NCI-H524 treated with DMSO at 0.1 percent for 48 hours (cell line): ENCODE measurements at regions not wholly inside any gene's neighbourhood (a gene's known extent, or its start where the extent isn't known, plus 50 kb on each side); places are given as distances from the start of the nearest gene placed in this dataset.

Experiments
- DNase-seq: peaks from one replicate; lab custom pipeline; 2025; lab: John Stamatoyannopoulos, UW

DNA sequence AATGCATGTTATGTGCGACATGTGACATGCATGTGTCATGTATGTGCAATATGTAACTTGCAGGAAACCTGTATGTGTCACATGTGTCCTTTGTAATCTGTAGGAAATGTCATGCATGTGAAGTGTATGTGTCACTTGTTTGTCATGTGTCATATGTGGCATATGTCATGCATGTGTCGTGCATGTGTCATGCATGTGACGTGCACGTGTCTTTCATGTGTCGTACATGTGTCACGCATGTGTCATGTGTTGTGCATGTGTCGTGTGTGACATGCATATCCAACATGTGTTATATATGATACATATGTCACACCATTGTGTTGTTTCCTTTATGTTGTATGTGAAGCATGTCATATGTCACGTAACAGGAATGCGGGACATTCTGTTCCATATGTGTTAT, 2153.2 kb upstream of the PIK3C3 start:
- DNase-seq, result no peak

DNA sequence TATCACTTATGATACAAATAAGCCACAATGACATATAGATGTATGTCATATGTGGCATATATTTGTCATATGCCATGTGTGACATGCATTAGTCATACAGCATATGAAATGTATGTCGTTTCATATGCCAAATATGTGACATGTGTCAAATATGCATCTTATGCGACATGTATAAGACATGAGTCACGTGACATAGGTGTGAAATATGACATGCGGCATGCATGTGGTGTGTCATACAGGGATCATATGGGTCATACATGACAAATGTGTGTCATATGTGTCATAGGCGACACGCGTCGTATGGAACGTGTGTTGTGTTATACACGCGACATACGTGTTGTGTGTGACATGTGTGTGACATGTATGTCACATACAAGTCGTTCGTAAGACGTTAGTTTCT, 2154.0 kb upstream of the PIK3C3 start:
- DNase-seq, result no peak

DNA sequence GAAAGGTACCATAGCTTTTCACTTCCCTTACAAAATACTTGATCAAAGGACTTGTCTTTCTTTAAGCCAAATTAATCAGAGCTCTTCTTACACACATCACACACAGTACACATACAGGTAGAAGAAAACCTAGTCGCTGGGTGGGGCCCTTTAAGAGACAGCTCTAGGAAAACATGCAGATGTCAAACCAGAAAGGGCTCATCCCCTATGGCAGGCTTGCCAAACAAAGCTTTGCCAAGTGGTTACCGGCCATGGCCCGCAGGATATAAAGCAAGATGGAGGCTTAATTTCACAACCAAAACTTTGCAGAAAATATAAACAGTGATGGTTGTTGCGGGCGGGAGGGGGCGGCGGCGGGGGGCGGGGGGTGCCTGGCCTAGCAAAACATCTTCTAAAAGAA, 2156.0 kb upstream of the PIK3C3 start:
- no peak for DNase-seq

- no peak for DNase-seq
Observed at GRCh38 chr18:39796393-39796792, 2158.6 kb upstream of the PIK3C3 start.

DNA sequence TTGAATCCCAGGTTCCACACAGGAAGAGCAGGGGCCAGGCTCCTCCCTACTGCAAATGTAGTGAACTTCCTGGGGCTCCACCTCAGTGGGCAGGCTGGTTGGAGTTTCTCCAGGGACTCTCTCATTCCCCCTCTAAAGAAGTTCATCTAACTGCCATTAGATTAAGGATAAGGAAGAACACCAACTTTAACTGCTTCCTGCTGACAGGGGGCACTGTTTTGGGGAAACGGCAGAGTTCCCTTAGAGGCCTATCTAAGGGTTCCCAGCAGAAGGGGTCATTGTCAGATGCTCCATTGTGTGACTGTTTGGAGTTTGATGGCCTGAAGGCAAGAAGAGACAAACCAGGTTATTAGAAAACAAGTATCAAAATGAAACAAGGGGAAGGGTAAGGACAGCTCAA, 2159.7 kb upstream of the PIK3C3 start:
- no peak for DNase-seq

DNA sequence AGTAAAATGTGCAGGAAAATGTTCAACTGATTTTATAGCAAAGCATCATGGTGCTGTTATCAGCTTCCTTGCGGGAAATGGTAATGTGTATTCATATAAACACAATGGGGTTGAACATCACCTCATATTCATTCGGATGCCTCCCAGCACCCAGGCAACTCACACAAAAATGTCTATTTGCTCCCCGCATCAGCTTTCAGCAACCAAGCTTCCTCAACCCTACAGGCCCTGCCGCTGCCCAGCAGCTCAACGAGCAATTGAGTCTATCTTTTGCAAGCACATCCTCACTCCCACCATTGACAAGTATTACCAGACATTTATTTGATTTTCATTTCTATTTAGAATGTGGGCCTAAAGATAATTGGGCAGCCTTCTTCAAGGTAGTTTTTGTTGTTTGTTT, 2161.4 kb upstream of the PIK3C3 start:
- DNase-seq, result no peak

DNA sequence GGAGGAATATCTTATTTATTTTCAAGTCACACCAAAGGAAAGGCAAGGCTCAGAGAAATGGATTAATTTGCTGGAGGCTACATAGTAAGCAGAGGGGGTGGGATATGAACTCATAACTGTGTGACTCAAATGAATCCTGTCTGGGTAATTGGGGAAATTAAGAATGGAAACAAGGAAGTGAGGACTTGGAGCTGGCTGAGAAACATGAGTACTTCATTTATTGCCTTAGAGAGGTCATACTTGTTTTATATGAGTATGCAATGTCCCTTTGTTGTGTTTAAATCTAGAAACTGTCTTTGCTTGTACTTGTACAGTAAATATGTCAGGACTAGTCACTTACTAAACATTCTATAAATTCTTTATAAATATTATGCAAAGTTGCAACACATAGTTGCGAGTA, 2166.7 kb upstream of the PIK3C3 start:
- DNase-seq, result no peak

- DNase-seq, result no peak
Observed at GRCh38 chr18:39786477-39786876, 2168.6 kb upstream of the PIK3C3 start.

DNA sequence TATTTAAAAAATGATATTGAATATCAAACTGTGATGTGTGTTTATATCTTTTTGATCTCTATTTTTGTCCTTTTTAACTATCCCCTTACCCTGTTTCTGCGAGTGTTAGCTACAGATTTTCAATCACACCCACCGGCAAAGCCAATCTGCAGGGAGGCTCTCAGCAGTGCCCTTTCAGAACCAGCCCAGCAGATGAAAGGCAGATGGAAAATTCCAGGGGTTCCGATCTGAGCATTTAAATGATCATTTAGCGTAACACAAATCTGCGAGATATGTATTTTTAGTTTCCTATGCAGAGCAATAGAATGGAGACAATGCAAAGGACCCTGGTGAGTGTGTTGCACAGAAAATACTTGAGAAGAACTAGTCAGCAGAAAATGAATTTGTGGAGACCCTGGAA, 2170.5 kb upstream of the PIK3C3 start:
- DNase-seq, result no peak

DNA sequence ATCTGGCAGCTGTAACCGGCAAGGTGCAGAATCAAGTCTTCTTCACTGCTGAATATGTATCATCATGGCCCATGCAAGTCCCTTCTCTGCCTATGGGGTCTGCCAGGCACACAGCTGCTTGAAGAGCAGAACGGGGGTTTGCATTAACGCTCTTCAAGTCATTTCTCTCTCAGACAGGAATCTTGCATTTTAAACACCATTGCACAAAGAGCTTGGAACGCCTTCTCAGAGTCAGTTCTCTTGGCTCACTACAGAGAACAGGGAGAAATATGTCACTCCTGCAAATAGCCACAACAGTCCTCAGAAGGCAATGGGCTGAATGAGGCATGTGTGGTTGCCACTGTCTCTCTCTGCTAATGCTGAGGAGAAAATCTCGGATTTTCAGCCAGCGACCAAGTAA, 2173.5 kb upstream of the PIK3C3 start:
- no peak for DNase-seq

- no peak for DNase-seq
Observed at GRCh38 chr18:39780774-39781173, 2174.3 kb upstream of the PIK3C3 start.

- no peak for DNase-seq
Observed at GRCh38 chr18:39779926-39780325, 2175.1 kb upstream of the PIK3C3 start.

GRCh38 chr18:39776766-39777165, 2178.3 kb upstream of the PIK3C3 start:
- no peak for DNase-seq

GRCh38 chr18:39774957-39775598, 2180.0 kb upstream of the PIK3C3 start:
- DNase-seq, result no peak

DNA sequence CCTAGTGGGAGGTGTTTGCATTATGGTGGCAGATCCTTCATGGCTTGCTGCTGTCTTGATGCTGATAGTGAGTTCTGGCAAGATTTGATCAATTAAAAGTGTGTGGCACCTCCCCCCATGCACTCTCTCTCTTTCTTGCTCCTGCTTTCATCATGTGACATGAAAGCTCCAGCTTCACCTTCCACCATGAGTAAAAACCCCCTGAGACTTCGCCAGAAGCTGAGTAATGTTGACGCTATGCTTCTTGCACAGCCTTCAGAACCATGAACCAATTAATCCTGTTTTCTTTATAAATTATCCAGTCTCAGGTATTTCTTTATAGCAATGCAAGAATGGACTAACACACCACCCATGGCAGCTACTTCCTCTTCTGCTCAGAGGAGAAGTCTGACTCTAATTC, 2181.4 kb upstream of the PIK3C3 start:
- no peak for DNase-seq

DNA sequence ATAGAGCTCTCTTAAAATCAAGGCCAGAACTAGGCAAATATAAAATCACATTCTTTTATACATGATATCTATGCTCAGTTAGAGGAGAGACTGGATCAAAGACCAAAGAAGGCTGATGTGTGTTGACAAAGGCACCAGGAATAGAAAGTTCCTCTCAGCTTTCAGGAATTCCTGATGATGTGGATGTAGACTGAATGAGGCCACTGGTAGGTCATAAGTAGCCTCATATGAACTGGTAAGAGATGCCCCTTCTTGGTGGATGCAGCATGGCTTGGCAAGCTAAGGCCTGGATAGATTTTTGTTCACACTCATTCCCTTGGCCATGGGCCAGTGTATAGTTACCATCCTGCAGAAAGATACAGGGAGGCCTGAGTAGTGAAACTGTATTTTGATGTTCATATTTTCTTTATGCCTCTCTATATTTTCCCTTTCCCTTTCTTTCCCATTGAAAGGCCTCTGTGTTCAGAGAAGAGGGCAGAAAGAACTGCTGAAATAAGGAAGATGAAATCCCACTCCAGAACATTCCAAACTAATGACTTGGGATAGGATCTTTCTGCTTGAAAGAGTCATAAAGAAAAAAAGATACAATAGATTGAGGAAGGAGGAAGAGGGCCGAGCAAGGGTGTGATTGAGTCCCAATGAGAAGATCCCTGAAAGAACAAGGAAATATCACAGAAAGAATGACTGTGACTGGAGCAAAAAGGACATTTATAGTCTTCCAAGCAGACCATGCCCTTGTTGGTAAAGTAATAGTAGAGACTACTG, 2182.7 kb upstream of the PIK3C3 start:
- DNase-seq, result no peak

GRCh38 chr18:39770399-39770798, 2184.6 kb upstream of the PIK3C3 start:
- no peak for DNase-seq

- DNase-seq, result no peak
Observed at GRCh38 chr18:39764873-39765272, 2190.2 kb upstream of the PIK3C3 start.

DNA sequence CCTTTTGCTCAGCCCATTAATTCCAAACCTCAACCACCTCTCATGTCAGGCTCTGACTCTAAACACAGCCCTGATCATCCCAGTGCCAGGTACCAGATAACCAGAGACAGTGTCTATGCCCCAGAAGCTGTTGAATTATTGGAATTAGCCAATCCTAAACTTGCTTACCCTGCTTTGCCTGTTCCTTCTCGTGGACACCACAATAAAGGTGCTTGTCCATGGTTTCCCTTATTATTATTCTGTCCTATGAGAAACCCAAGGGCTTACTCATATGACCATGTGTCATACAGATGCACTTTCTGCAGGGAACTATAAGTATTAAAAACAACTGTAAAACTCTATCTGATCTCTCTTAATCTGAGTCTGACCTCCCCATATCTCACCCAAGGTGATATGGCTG, 2193.8 kb upstream of the PIK3C3 start:
- DNase-seq, result no peak

GRCh38 chr18:39759926-39760325, 2194.3 kb upstream of the CELF4 start:
- no peak for DNase-seq

GRCh38 chr18:39753178-39753577, 2187.6 kb upstream of the CELF4 start:
- DNase-seq, result no peak

- DNase-seq, result no peak
Observed at GRCh38 chr18:39752351-39752750, 2186.8 kb upstream of the CELF4 start.

DNA sequence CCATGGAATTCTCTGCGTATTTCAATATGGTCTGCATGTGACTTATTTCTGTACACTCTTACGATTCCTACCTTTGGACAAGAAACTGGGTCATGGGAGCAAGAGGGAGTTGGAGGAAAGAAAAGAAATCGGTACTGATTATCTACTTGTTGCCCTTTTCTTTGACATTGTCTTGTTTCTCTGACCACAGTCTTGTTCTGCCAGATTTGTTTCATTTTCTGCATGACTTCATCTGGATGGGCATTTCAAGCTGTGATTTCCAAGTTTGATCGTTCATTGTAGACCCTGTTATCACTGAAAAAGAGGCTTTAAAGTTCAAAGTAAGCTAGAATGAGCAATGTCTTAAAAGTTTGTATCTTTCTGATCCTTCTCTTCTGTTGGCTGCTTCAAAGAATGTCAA, 2186.3 kb upstream of the CELF4 start:
- DNase-seq, result no peak

DNA sequence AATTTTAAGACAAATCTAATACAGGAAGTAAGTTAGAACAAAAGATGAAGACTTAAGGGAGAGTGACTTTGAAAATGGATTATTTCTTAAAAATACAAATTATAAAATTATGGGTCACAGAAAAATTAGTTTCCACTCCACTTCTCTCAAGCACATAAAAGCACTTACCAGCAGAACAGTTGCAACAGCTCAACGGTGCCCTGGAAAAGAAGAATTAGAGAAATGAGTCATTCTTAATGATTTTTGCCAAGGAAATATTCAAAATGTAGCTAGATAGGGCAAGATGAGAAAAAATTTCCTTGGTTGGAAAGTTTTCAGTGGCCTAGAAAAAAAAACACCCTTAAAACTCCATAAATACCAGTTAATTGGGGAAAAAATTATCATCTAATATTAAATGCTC, 2185.6 kb upstream of the CELF4 start:
- DNase-seq, result no peak
